ENCODE measurements at regions not wholly inside any gene's neighbourhood (a gene's known extent, or its start where the extent isn't known, plus 50 kb on each side); places are given as distances from the start of the nearest gene placed in this dataset.
"Not testable (repeated sequence)": the region's sequence is repeated elsewhere in the genome, so short reads cannot be mapped to it uniquely, and the experiment has no call there.

DNA sequence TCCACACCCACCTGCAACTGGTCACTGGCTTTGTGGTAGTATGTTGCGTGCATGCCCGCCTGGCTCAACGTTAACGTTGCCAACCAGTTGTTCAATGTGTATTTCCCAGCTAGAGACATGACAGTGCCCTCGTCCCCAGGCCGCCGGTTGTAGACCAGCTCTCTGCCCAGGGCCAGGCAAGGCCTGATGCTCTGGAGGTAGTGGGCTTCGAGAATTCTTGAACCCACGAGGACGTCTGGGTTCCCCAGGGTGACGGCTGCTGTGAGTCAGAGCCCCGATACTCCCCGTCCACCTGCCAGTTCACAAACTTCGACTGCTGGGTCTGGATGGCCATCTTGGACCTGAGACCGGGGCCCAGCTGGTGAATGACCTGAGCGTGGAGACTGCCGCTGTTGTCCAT is 164.6 kb downstream of the POTEH start:
- TF ChIP-seq, protein P1, sequence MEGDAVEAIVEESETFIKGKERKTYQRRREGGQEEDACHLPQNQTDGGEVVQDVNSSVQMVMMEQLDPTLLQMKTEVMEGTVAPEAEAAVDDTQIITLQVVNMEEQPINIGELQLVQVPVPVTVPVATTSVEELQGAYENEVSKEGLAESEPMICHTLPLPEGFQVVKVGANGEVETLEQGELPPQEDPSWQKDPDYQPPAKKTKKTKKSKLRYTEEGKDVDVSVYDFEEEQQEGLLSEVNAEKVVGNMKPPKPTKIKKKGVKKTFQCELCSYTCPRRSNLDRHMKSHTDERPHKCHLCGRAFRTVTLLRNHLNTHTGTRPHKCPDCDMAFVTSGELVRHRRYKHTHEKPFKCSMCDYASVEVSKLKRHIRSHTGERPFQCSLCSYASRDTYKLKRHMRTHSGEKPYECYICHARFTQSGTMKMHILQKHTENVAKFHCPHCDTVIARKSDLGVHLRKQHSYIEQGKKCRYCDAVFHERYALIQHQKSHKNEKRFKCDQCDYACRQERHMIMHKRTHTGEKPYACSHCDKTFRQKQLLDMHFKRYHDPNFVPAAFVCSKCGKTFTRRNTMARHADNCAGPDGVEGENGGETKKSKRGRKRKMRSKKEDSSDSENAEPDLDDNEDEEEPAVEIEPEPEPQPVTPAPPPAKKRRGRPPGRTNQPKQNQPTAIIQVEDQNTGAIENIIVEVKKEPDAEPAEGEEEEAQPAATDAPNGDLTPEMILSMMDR (IDR thresholded peaks at IDR 0.05; ENCODE audit: poor library complexity): not testable (repeated sequence)
- not testable (repeated sequence) for TF ChIP-seq EZH2phosphoT487 (IDR thresholded peaks at IDR 0.05; ENCODE audit: low read depth, severe bottlenecking, unreplicated experiment)

Measured in hepatocyte (in vitro differentiated cells).